ENCODE measurements at regions not wholly inside any gene's neighbourhood (a gene's known extent, or its start where the extent isn't known, plus 50 kb on each side); places are given as distances from the start of the nearest gene placed in this dataset.

GRCh38 chr12:28129031-28129430 is 61.2 kb upstream of the CCDC91 start:
- TF ChIP-seq CTCF (IDR thresholded peaks at IDR 0.05) (no peak), POLR2AphosphoS5 (IDR thresholded peaks at IDR 0.05) (no peak), POLR2A (IDR thresholded peaks at IDR 0.05) (no peak)
